ENCODE measurements at regions not wholly inside any gene's neighbourhood (a gene's known extent, or its start where the extent isn't known, plus 50 kb on each side); places are given as distances from the start of the nearest gene placed in this dataset.

DNA sequence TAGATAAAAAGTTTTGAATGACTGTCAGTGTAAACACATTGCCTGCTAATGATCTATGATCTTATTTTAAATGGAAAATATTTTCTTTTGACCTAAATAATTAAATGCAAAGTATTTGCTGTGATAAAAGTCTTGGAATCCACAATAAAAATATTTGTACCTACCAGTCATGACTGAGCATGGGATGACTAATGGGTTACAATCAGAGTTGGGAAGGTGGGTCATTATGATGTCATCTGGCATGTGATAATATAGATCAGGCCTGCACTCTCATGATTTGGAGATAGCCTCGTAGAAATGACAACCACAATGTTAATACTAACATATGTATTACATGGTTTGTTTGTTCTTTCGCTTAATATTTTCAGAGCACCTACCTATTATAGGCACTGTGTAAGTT is 848.8 kb upstream of the KLHL29 start:
- Histone ChIP-seq H3K79me1 (ENCODE audit: low read depth in 1 of 2, low read length in 2 of 2) (no peaks in the 10 kb centered on the region), H3K18ac (ENCODE audit: low read depth, low read length) (no peak overlapping the region), H3K23ac (ENCODE audit: low read depth, low read length) (no peak overlapping the region), H3K36me3 (ENCODE audit: control insufficient read depth, insufficient read depth, low read length) (no peaks in the 10 kb centered on the region), H2AK5ac (ENCODE audit: low read depth, low read length) (no peak overlapping the region), H4K8ac (ENCODE audit: low read depth in 2 of 2, low read length in 2 of 2) (no peak overlapping the region), H3K56ac (ENCODE audit: extremely low read depth, insufficient read depth, low read length) (no peak overlapping the region), H3K14ac (replicated peaks; ENCODE audit: low read depth, low read length) (no peak overlapping the region), H2BK120ac (ENCODE audit: low read depth, low read length) (no peak overlapping the region), H3K4me2 (ENCODE audit: low read depth, low read length) (no peak overlapping the region), H4K5ac (ENCODE audit: low read depth, low read length) (no peak overlapping the region), H2BK15ac (ENCODE audit: low read depth, low read length) (no peak overlapping the region), H3K27ac (ENCODE audit: insufficient read depth, low read length) (no peak overlapping the region), H3K9me3 (ENCODE audit: control insufficient read depth, insufficient read depth, low read length) (peaks cover 13% of the 10 kb centered on the region), H3K4ac (ENCODE audit: low read depth, low read length) (no peak overlapping the region), H2BK5ac (ENCODE audit: low read depth, low read length, poor library complexity, severe bottlenecking) (no peak overlapping the region), H2AFZ (replicated peaks; ENCODE audit: low read length, poor library complexity) (no peak overlapping the region), H4K20me1 (ENCODE audit: insufficient read depth, low read length) (no peaks in the 10 kb centered on the region), H3K9ac (ENCODE audit: low read depth, low read length) (no peak overlapping the region), H3K27me3 (ENCODE audit: control insufficient read depth, insufficient read depth, low read length) (no peaks in the 10 kb centered on the region), H3K9me1 (ENCODE audit: insufficient read depth, low read length) (no peaks in the 10 kb centered on the region), H3K4me3 (ENCODE audit: insufficient read depth, low read depth, low read length) (no peak overlapping the region), H2BK20ac (ENCODE audit: low read depth, low read length) (no peak overlapping the region), H3K4me1 (ENCODE audit: control insufficient read depth, insufficient read depth, low read length) (no peaks in the 10 kb centered on the region), H4K91ac (ENCODE audit: insufficient read depth, low read depth, low read length) (no peak overlapping the region), H2AK9ac (replicated peaks; ENCODE audit: low read depth, low read length, poor library complexity) (no peak overlapping the region)
- TF ChIP-seq, protein P1, sequence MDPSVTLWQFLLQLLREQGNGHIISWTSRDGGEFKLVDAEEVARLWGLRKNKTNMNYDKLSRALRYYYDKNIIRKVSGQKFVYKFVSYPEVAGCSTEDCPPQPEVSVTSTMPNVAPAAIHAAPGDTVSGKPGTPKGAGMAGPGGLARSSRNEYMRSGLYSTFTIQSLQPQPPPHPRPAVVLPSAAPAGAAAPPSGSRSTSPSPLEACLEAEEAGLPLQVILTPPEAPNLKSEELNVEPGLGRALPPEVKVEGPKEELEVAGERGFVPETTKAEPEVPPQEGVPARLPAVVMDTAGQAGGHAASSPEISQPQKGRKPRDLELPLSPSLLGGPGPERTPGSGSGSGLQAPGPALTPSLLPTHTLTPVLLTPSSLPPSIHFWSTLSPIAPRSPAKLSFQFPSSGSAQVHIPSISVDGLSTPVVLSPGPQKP (IDR thresholded peaks at IDR 0.05; ENCODE audit: borderline replicate concordance, low read depth, low read length): no peak
- TF ChIP-seq, protein P2, sequence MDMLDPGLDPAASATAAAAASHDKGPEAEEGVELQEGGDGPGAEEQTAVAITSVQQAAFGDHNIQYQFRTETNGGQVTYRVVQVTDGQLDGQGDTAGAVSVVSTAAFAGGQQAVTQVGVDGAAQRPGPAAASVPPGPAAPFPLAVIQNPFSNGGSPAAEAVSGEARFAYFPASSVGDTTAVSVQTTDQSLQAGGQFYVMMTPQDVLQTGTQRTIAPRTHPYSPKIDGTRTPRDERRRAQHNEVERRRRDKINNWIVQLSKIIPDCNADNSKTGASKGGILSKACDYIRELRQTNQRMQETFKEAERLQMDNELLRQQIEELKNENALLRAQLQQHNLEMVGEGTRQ (IDR thresholded peaks at IDR 0.05; ENCODE audit: low read depth, low read length): no peak
- no peak for TF ChIP-seq MXI1 (IDR thresholded peaks at IDR 0.05; ENCODE audit: borderline replicate concordance, low read depth, low read length)
- no peak for TF ChIP-seq MAZ (IDR thresholded peaks at IDR 0.05; ENCODE audit: borderline replicate concordance, low read depth, low read length)
- TF ChIP-seq, protein P3, sequence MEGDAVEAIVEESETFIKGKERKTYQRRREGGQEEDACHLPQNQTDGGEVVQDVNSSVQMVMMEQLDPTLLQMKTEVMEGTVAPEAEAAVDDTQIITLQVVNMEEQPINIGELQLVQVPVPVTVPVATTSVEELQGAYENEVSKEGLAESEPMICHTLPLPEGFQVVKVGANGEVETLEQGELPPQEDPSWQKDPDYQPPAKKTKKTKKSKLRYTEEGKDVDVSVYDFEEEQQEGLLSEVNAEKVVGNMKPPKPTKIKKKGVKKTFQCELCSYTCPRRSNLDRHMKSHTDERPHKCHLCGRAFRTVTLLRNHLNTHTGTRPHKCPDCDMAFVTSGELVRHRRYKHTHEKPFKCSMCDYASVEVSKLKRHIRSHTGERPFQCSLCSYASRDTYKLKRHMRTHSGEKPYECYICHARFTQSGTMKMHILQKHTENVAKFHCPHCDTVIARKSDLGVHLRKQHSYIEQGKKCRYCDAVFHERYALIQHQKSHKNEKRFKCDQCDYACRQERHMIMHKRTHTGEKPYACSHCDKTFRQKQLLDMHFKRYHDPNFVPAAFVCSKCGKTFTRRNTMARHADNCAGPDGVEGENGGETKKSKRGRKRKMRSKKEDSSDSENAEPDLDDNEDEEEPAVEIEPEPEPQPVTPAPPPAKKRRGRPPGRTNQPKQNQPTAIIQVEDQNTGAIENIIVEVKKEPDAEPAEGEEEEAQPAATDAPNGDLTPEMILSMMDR (conservative IDR thresholded peaks at IDR 0.05; ENCODE audit: low read depth, low read length): no peak
- TF ChIP-seq RCOR1 (IDR thresholded peaks at IDR 0.05; ENCODE audit: insufficient replicate concordance, low read length): no peak
- TF ChIP-seq RAD21 (IDR thresholded peaks at IDR 0.05; ENCODE audit: low read length): no peak
- TF ChIP-seq NFE2L2 (IDR thresholded peaks at IDR 0.05; ENCODE audit: low read depth, low read length): no peak
- no peak for TF ChIP-seq BHLHE40 (IDR thresholded peaks at IDR 0.05; ENCODE audit: low read depth, low read length)
- TF ChIP-seq MAFK (IDR thresholded peaks at IDR 0.05; ENCODE audit: low read depth, low read length): no peak
- no peak for TF ChIP-seq CEBPB (IDR thresholded peaks at IDR 0.05; ENCODE audit: low read depth, low read length)
- no peak for TF ChIP-seq POLR2A (IDR thresholded peaks at IDR 0.05; ENCODE audit: low read depth, low read length)
- TF ChIP-seq CHD1 (IDR thresholded peaks at IDR 0.05; ENCODE audit: low read depth, low read length): no peak
- no peak for TF ChIP-seq RFX5 (IDR thresholded peaks at IDR 0.05; ENCODE audit: low read depth, low read length)
- TF ChIP-seq FOS (IDR thresholded peaks at IDR 0.05; ENCODE audit: low read depth, low read length): no peak
- WGBS, 2 experiments (ENCODE audit: extremely low coverage in 2 of 2, insufficient read length in 1 of 2): no CpG with 5 or more reads among the region's 2 CpGs
- dilution Hi-C loops (cut with HindIII; ENCODE audit: low sequenced_read_pairs, unreplicated experiment): no loop called here
- no TSS peak for BruUV-seq (replicated peaks)
- in situ Hi-C loops (cut with MboI; ENCODE audit: low sequenced_read_pairs): no loop called here
- intact Hi-C loops (cut with micrococcal nuclease): no loop called here
- ChIA-PET POLR2A (ENCODE audit: unreplicated experiment) (no interaction called here), CTCF (no interaction called here)
- ATAC-seq (ENCODE audit: low read depth) (no peak), DNase-seq (no peak)

Data from IMR-90 (cell line).